ENCODE measurements at regions not wholly inside any gene's neighbourhood (a gene's known extent, or its start where the extent isn't known, plus 50 kb on each side); places are given as distances from the start of the nearest gene placed in this dataset.

DNA sequence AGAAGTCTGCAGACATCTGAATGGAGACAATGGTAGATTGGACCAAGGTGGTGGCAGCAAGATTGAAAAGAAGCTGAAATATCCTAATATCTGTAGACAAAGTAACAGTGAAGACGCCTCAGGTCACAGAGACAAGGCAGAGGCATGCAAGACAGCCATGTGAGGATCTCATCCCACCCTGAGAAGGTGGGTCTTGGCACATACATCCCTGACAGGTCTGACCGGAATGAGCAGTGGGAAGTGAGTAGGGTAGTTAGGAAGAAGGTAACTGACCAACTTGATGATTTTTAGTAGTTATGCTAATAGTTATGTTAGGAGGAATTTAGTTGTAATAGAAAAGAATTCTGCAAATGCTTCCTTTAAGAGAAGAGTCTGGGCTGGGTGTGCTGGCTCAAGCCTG, 229.6 kb downstream of the NDUFS4 start:
- no peak for TF ChIP-seq EZH2 (optimal IDR thresholded peaks at IDR 0.05; ENCODE audit: low read depth, low read length)
- TF ChIP-seq, protein P1, sequence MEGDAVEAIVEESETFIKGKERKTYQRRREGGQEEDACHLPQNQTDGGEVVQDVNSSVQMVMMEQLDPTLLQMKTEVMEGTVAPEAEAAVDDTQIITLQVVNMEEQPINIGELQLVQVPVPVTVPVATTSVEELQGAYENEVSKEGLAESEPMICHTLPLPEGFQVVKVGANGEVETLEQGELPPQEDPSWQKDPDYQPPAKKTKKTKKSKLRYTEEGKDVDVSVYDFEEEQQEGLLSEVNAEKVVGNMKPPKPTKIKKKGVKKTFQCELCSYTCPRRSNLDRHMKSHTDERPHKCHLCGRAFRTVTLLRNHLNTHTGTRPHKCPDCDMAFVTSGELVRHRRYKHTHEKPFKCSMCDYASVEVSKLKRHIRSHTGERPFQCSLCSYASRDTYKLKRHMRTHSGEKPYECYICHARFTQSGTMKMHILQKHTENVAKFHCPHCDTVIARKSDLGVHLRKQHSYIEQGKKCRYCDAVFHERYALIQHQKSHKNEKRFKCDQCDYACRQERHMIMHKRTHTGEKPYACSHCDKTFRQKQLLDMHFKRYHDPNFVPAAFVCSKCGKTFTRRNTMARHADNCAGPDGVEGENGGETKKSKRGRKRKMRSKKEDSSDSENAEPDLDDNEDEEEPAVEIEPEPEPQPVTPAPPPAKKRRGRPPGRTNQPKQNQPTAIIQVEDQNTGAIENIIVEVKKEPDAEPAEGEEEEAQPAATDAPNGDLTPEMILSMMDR (IDR thresholded peaks at IDR 0.05; ENCODE audit: low read length): no peak
